Left forelimb (tissue), 1 donor: ENCODE measurements at regions not wholly inside any gene's neighbourhood (a gene's known extent, or its start where the extent isn't known, plus 50 kb on each side); places are given as distances from the start of the nearest gene placed in this dataset.

Experiments used
- DNase-seq: peaks from one replicate; pipeline ENCODE4 v3.0.0-alpha.2; 2018; ENCODE audit warnings: low spot score

- no peak for DNase-seq
Measured at GRCh38 chr5:68872088-68872839, 221.6 kb upstream of the SLC30A5 start.

- no peak for DNase-seq
Measured at GRCh38 chr5:68873198-68873597, 220.6 kb upstream of the SLC30A5 start.

- no peak for DNase-seq
Measured at GRCh38 chr5:68875351-68875750, 218.5 kb upstream of the SLC30A5 start.

- DNase-seq: no peak
Measured at GRCh38 chr5:68883436-68883835, 210.4 kb upstream of the SLC30A5 start.

GRCh38 chr5:68884144-68884754 lies 209.6 kb upstream of the SLC30A5 start:
- DNase-seq: no peak

- DNase-seq: no peak
Measured at GRCh38 chr5:68884883-68885282, 208.9 kb upstream of the SLC30A5 start.

GRCh38 chr5:68886814-68887213 lies 207.0 kb upstream of the SLC30A5 start:
- DNase-seq: no peak

GRCh38 chr5:68891718-68892117 lies 202.1 kb upstream of the SLC30A5 start:
- DNase-seq: no peak

- DNase-seq: no peak
Measured at GRCh38 chr5:68894673-68895072, 199.1 kb upstream of the SLC30A5 start.

- no peak for DNase-seq
Measured at GRCh38 chr5:68898951-68899471, 194.8 kb upstream of the SLC30A5 start.

- DNase-seq: no peak
Measured at GRCh38 chr5:68911840-68912690, 181.7 kb upstream of the SLC30A5 start.

GRCh38 chr5:68915079-68915478 lies 178.7 kb upstream of the SLC30A5 start:
- DNase-seq: no peak

GRCh38 chr5:68918306-68918705 lies 175.5 kb upstream of the SLC30A5 start:
- DNase-seq: no peak

- no peak for DNase-seq
Measured at GRCh38 chr5:68919988-68920490, 173.8 kb upstream of the SLC30A5 start.

GRCh38 chr5:68920888-68921287 lies 172.9 kb upstream of the SLC30A5 start:
- no peak for DNase-seq

GRCh38 chr5:68922172-68922987 lies 171.4 kb upstream of the SLC30A5 start:
- no peak for DNase-seq

GRCh38 chr5:68924481-68925145 lies 169.2 kb upstream of the SLC30A5 start:
- no peak for DNase-seq

- DNase-seq: no peak
Measured at GRCh38 chr5:68928617-68929302, 165.1 kb upstream of the SLC30A5 start.

GRCh38 chr5:68930139-68930538 lies 163.7 kb upstream of the SLC30A5 start:
- DNase-seq: no peak

GRCh38 chr5:68932830-68933434 lies 160.9 kb upstream of the SLC30A5 start:
- DNase-seq: no peak
